Activated T-cell treated with anti-CD3 and anti-CD28 coated beads, Interleukin-2, amount 50 U/mL, for 4 hours (primary cell): ENCODE measurements at regions not wholly inside any gene's neighbourhood (a gene's known extent, or its start where the extent isn't known, plus 50 kb on each side); places are given as distances from the start of the nearest gene placed in this dataset.

Experiments
- ATAC-seq, 2 donors: fragments of 200-7000 bp; cut with Tn5 transposase; one replicate each; pipeline ENCODE4 v1.10.0; 2021
- DNase-seq: peaks from one replicate; pipeline ENCODE4 v3.0.0-alpha.2; 2020
- H3K27me3 Mint-ChIP-seq: one replicate; pipeline ENCODE4 v1.8.0; 2021; ENCODE audit warnings: low read depth, mixed read lengths
- H3K36me3 Mint-ChIP-seq: one replicate; pipeline ENCODE4 v1.8.0; 2022; ENCODE audit warnings: mixed read lengths; ENCODE audit not compliant: insufficient read depth
- H3K4me1 Mint-ChIP-seq: one replicate; pipeline ENCODE4 v1.8.0; 2021; ENCODE audit warnings: low read depth, mixed read lengths
- H3K4me3 Mint-ChIP-seq: one replicate; pipeline ENCODE4 v1.8.0; 2021; ENCODE audit warnings: mild to moderate bottlenecking, moderate library complexity, mixed read lengths
- H3K9me3 Mint-ChIP-seq: one replicate; pipeline ENCODE4 v1.8.0; 2021; ENCODE audit warnings: mixed read lengths

- peaks cover 4% of the 10 kb centered on the region for H3K9me3 Mint-ChIP-seq
- H3K36me3 Mint-ChIP-seq: no peaks in the 10 kb centered on the region
- DNase-seq (no peak), ATAC-seq (no peak)
- no peaks in the 10 kb centered on the region for H3K4me1 Mint-ChIP-seq
- no peak overlapping the region for H3K4me3 Mint-ChIP-seq
- no peaks in the 10 kb centered on the region for H3K27me3 Mint-ChIP-seq
Measured at GRCh38 chr13:64071352-64071751, 2655.7 kb upstream of the PCDH20 start.

GRCh38 chr13:64069892-64070291 lies 2654.2 kb upstream of the PCDH20 start:
- Mint-ChIP-seq H3K36me3 (no peaks in the 10 kb centered on the region), H3K4me1 (no peaks in the 10 kb centered on the region), H3K9me3 (peaks cover 4% of the 10 kb centered on the region), H3K27me3 (no peaks in the 10 kb centered on the region), H3K4me3 (no peak overlapping the region)
- DNase-seq: no peak
- ATAC-seq: no peak

GRCh38 chr13:64066711-64067110 lies 2651.1 kb upstream of the PCDH20 start:
- Mint-ChIP-seq H3K4me1 (no peaks in the 10 kb centered on the region), H3K27me3 (no peaks in the 10 kb centered on the region), H3K36me3 (no peaks in the 10 kb centered on the region), H3K4me3 (no peak overlapping the region), H3K9me3 (peaks cover 8% of the 10 kb centered on the region)
- no peak for ATAC-seq
- no peak for DNase-seq

GRCh38 chr13:64061649-64062048 lies 2646.0 kb upstream of the PCDH20 start:
- DNase-seq: no peak
- Mint-ChIP-seq H3K4me1 (no peaks in the 10 kb centered on the region), H3K9me3 (peaks cover 15% of the 10 kb centered on the region), H3K4me3 (no peak overlapping the region), H3K36me3 (no peaks in the 10 kb centered on the region), H3K27me3 (no peaks in the 10 kb centered on the region)
- no peak for ATAC-seq

GRCh38 chr13:64057372-64058020 lies 2641.8 kb upstream of the PCDH20 start:
- Mint-ChIP-seq H3K9me3 (peaks cover 15% of the 10 kb centered on the region), H3K36me3 (no peaks in the 10 kb centered on the region), H3K4me3 (no peak overlapping the region), H3K4me1 (no peaks in the 10 kb centered on the region), H3K27me3 (no peaks in the 10 kb centered on the region)
- DNase-seq (no peak), ATAC-seq (no peak)

- H3K9me3 Mint-ChIP-seq: peaks cover 9% of the 10 kb centered on the region
- no peak overlapping the region for H3K4me3 Mint-ChIP-seq
- no peak for DNase-seq
- H3K27me3 Mint-ChIP-seq: no peaks in the 10 kb centered on the region
- no peaks in the 10 kb centered on the region for H3K36me3 Mint-ChIP-seq
- no peaks in the 10 kb centered on the region for H3K4me1 Mint-ChIP-seq
- no peak for ATAC-seq
Measured at GRCh38 chr13:64054321-64054720, 2638.7 kb upstream of the PCDH20 start.

- ATAC-seq: no peak
- H3K4me3 Mint-ChIP-seq: no peak overlapping the region
- DNase-seq: no peak
- H3K36me3 Mint-ChIP-seq: no peaks in the 10 kb centered on the region
- H3K27me3 Mint-ChIP-seq: no peaks in the 10 kb centered on the region
- H3K4me1 Mint-ChIP-seq: no peaks in the 10 kb centered on the region
- peaks cover 8% of the 10 kb centered on the region for H3K9me3 Mint-ChIP-seq
Measured at GRCh38 chr13:64052521-64052920, 2636.9 kb upstream of the PCDH20 start.

- no peak for DNase-seq
- H3K4me3 Mint-ChIP-seq: no peak overlapping the region
- H3K9me3 Mint-ChIP-seq: peaks cover 8% of the 10 kb centered on the region
- H3K36me3 Mint-ChIP-seq: no peaks in the 10 kb centered on the region
- H3K27me3 Mint-ChIP-seq: no peaks in the 10 kb centered on the region
- ATAC-seq: no peak
- no peaks in the 10 kb centered on the region for H3K4me1 Mint-ChIP-seq
Measured at GRCh38 chr13:64051278-64051677, 2635.6 kb upstream of the PCDH20 start.

- Mint-ChIP-seq H3K4me3 (no peak overlapping the region), H3K9me3 (no peaks in the 10 kb centered on the region), H3K4me1 (no peaks in the 10 kb centered on the region), H3K36me3 (no peaks in the 10 kb centered on the region), H3K27me3 (no peaks in the 10 kb centered on the region)
- DNase-seq (no peak), ATAC-seq (no peak)
Measured at GRCh38 chr13:64041296-64041695, 2625.6 kb upstream of the PCDH20 start.

- ATAC-seq: no peak
- no peak overlapping the region for H3K4me3 Mint-ChIP-seq
- H3K4me1 Mint-ChIP-seq: no peaks in the 10 kb centered on the region
- no peaks in the 10 kb centered on the region for H3K9me3 Mint-ChIP-seq
- no peaks in the 10 kb centered on the region for H3K36me3 Mint-ChIP-seq
- no peaks in the 10 kb centered on the region for H3K27me3 Mint-ChIP-seq
- no peak for DNase-seq
Measured at GRCh38 chr13:64033921-64034320, 2618.3 kb upstream of the PCDH20 start.

- Mint-ChIP-seq H3K27me3 (no peaks in the 10 kb centered on the region), H3K36me3 (no peaks in the 10 kb centered on the region), H3K9me3 (peaks cover 3% of the 10 kb centered on the region), H3K4me1 (no peaks in the 10 kb centered on the region), H3K4me3 (no peak overlapping the region)
- DNase-seq: no peak
- ATAC-seq: no peak
Measured at GRCh38 chr13:64029343-64030093, 2613.9 kb upstream of the PCDH20 start.

GRCh38 chr13:64028551-64028950 lies 2612.9 kb upstream of the PCDH20 start:
- ATAC-seq: no peak
- H3K4me3 Mint-ChIP-seq: no peak overlapping the region
- H3K4me1 Mint-ChIP-seq: no peaks in the 10 kb centered on the region
- H3K9me3 Mint-ChIP-seq: peaks cover 3% of the 10 kb centered on the region
- no peaks in the 10 kb centered on the region for H3K36me3 Mint-ChIP-seq
- H3K27me3 Mint-ChIP-seq: no peaks in the 10 kb centered on the region
- no peak for DNase-seq

- Mint-ChIP-seq H3K36me3 (no peaks in the 10 kb centered on the region), H3K4me3 (no peak overlapping the region), H3K9me3 (peaks cover 26% of the 10 kb centered on the region), H3K27me3 (no peaks in the 10 kb centered on the region), H3K4me1 (no peaks in the 10 kb centered on the region)
- ATAC-seq (no peak), DNase-seq (no peak)
Measured at GRCh38 chr13:64020126-64020525, 2604.5 kb upstream of the PCDH20 start.

- Mint-ChIP-seq H3K36me3 (no peaks in the 10 kb centered on the region), H3K27me3 (no peaks in the 10 kb centered on the region), H3K4me3 (no peak overlapping the region), H3K4me1 (no peaks in the 10 kb centered on the region), H3K9me3 (peaks cover 14% of the 10 kb centered on the region)
- DNase-seq: no peak
- no peak for ATAC-seq
Measured at GRCh38 chr13:64007339-64007738, 2591.7 kb upstream of the PCDH20 start.

GRCh38 chr13:64000321-64000720 lies 2584.7 kb upstream of the PCDH20 start:
- Mint-ChIP-seq H3K36me3 (no peaks in the 10 kb centered on the region), H3K4me3 (no peak overlapping the region), H3K27me3 (no peaks in the 10 kb centered on the region), H3K4me1 (no peaks in the 10 kb centered on the region), H3K9me3 (peaks cover 21% of the 10 kb centered on the region)
- DNase-seq: no peak
- ATAC-seq: no peak
